ENCODE measurements at regions not wholly inside any gene's neighbourhood (a gene's known extent, or its start where the extent isn't known, plus 50 kb on each side); places are given as distances from the start of the nearest gene placed in this dataset.

DNA sequence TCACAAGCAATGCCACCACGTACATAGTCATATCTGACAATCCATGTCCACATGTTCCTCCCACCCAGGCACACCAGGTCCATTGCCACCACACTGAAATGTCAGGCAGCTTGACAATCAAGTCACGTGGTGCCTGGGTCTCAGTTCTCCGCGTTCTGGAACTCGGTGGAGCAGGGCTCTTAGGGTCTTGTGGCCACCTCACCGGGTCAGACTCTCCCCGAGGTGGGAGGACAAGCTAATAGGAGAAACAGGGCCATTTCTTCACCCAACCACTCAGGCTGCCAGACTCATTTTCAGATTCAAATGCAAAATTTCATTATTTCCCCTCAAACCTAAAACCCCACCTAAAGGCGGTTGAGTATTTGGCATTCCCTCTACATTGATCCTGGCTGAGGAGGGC, 200.5 kb upstream of the GAS1 start:
- TF ChIP-seq CTCF (IDR thresholded peaks at IDR 0.05): no peak
- no peak for TF ChIP-seq POLR2A (IDR thresholded peaks at IDR 0.05; ENCODE audit: low read depth)
- no peak for TF ChIP-seq POLR2AphosphoS5 (IDR thresholded peaks at IDR 0.05)
- TF ChIP-seq EP300 (IDR thresholded peaks at IDR 0.05): no peak

All from esophagus muscularis mucosa (tissue), 4 donors.